Stimulated activated naive CD8-positive, alpha-beta T cell treated with anti-CD3 and anti-CD28 coated beads, Interleukin-15, Interleukin-2, amounts not matched to agents 100 U/mL and 50 U/mL, for 24 hours (primary cell): ENCODE measurements at regions not wholly inside any gene's neighbourhood (a gene's known extent, or its start where the extent isn't known, plus 50 kb on each side); places are given as distances from the start of the nearest gene placed in this dataset.
A peak's percentile ranks its signal among the peaks of the same experiment; 100 is the strongest.

Experiments used
- ATAC-seq: fragments of 150-1000 bp; cut with Tn5 transposase; one replicate; pipeline ENCODE4 v1.10.0; 2021
- DNase-seq: peaks from one replicate; pipeline ENCODE4 v3.0.0; 2021

GRCh38 chr13:79709471-79709870, 228.5 kb downstream of the NDFIP2 start:
- DNase-seq: no peak
- ATAC-seq: no peak

- no peak for ATAC-seq
Measured at GRCh38 chr13:79703772-79704171, 222.8 kb downstream of the NDFIP2 start.

GRCh38 chr13:79695754-79696153, 214.8 kb downstream of the NDFIP2 start:
- DNase-seq (no peak), ATAC-seq (no peak)

More at GRCh38 chr13:79703772-79704171, 222.8 kb downstream of the NDFIP2 start:
- DNase-seq: no peak

GRCh38 chr13:79692846-79693245, 211.9 kb downstream of the NDFIP2 start:
- no peak for DNase-seq
- no peak for ATAC-seq

GRCh38 chr13:79691826-79692225, 210.9 kb downstream of the NDFIP2 start:
- DNase-seq (no peak), ATAC-seq (no peak)

GRCh38 chr13:79688741-79689140, 207.8 kb downstream of the NDFIP2 start:
- DNase-seq (no peak), ATAC-seq (no peak)

GRCh38 chr13:79686441-79686840, 205.5 kb downstream of the NDFIP2 start:
- ATAC-seq (no peak), DNase-seq (no peak)

GRCh38 chr13:79684371-79684770, 203.4 kb downstream of the NDFIP2 start:
- ATAC-seq (no peak), DNase-seq (no peak)

- no peak for DNase-seq
- no peak for ATAC-seq
Measured at GRCh38 chr13:79682164-79682563, 201.2 kb downstream of the NDFIP2 start.

- no peak for DNase-seq
Measured at GRCh38 chr13:79681069-79681468, 200.1 kb downstream of the NDFIP2 start.

GRCh38 chr13:79680485-79680884, 199.5 kb downstream of the NDFIP2 start:
- DNase-seq: no peak
- ATAC-seq: no peak

More at GRCh38 chr13:79681069-79681468, 200.1 kb downstream of the NDFIP2 start:
- ATAC-seq: no peak

- no peak for ATAC-seq
- peak; percentile 60 for DNase-seq
Measured at GRCh38 chr13:79679334-79679733, 198.4 kb downstream of the NDFIP2 start.

- DNase-seq (no peak), ATAC-seq (no peak)
Measured at GRCh38 chr13:79678100-79678499, 197.1 kb downstream of the NDFIP2 start.

GRCh38 chr13:79675931-79676660, 195.1 kb downstream of the NDFIP2 start:
- DNase-seq (no peak), ATAC-seq (peak; percentile 36)

- DNase-seq (no peak), ATAC-seq (no peak)
Measured at GRCh38 chr13:79674765-79675515, 194.0 kb downstream of the NDFIP2 start.

- ATAC-seq: no peak
- DNase-seq: no peak
Measured at GRCh38 chr13:79673993-79674377, 193.0 kb downstream of the NDFIP2 start.

GRCh38 chr13:79673310-79673992, 192.5 kb downstream of the NDFIP2 start:
- no peak for DNase-seq
- ATAC-seq: no peak

- ATAC-seq: no peak
- DNase-seq: no peak
Measured at GRCh38 chr13:79671420-79671819, 190.5 kb downstream of the NDFIP2 start.

- ATAC-seq (no peak), DNase-seq (no peak)
Measured at GRCh38 chr13:79668201-79668752, 187.3 kb downstream of the NDFIP2 start.

- ATAC-seq: no peak
- no peak for DNase-seq
Measured at GRCh38 chr13:79667771-79668170, 186.8 kb downstream of the NDFIP2 start.

GRCh38 chr13:79663977-79664636, 183.2 kb downstream of the NDFIP2 start:
- DNase-seq (no peak), ATAC-seq (no peak)

- DNase-seq: no peak
Measured at GRCh38 chr13:79663435-79663834, 182.5 kb downstream of the NDFIP2 start.

More at GRCh38 chr13:79663435-79663834, 182.5 kb downstream of the NDFIP2 start:
- no peak for ATAC-seq
